GM23248 (cell line): ENCODE measurements at regions not wholly inside any gene's neighbourhood (a gene's known extent, or its start where the extent isn't known, plus 50 kb on each side); places are given as distances from the start of the nearest gene placed in this dataset.

Experiments used
- DNase-seq: peaks from one replicate; pipeline ENCODE4 v3.0.0-alpha.2; 2015
- H2AFZ ChIP-seq: fragments of 200-600 bp; sonication (generic); 2 replicates; pipeline ENCODE4 v1.6.1; 2016; ENCODE audit warnings: antibody characterized with exemption
- H3F3A ChIP-seq: fragments of 200-600 bp; sonication (generic); 2 replicates; pipeline ENCODE4 v1.6.1; 2016; ENCODE audit warnings: mild to moderate bottlenecking, antibody characterized with exemption, mixed run types; ENCODE audit not compliant: insufficient read depth
- H3K27ac ChIP-seq: fragments of 200-600 bp; sonication (generic); 2 replicates; pipeline ENCODE4 v1.5.1; 2016; ENCODE audit warnings: mild to moderate bottlenecking
- H3K27me3 ChIP-seq: fragments of 200-600 bp; sonication (generic); replicated peaks from 2 replicates; pipeline ENCODE4 v1.6.1; 2016; ENCODE audit warnings: mild to moderate bottlenecking; ENCODE audit not compliant: insufficient read depth
- H3K36me3 ChIP-seq: fragments of 200-600 bp; sonication (generic); 2 replicates; pipeline ENCODE4 v1.6.1; 2016; ENCODE audit warnings: low read depth, mild to moderate bottlenecking
- H3K4me1 ChIP-seq: fragments of 200-600 bp; sonication (generic); 2 replicates; pipeline ENCODE4 v1.6.1; 2016; ENCODE audit warnings: mild to moderate bottlenecking; ENCODE audit not compliant: insufficient read depth
- H3K4me2 ChIP-seq: fragments of 200-600 bp; sonication (generic); one replicate; pipeline ENCODE4 v1.6.1; 2016; ENCODE audit warnings: mild to moderate bottlenecking; ENCODE audit not compliant: unreplicated experiment
- H3K4me3 ChIP-seq: fragments of 200-600 bp; sonication (generic); 2 replicates; pipeline ENCODE4 v1.5.1; 2016; ENCODE audit warnings: mild to moderate bottlenecking
- H3K79me2 ChIP-seq: fragments of 200-600 bp; sonication (generic); 2 replicates; pipeline ENCODE4 v1.6.1; 2016; ENCODE audit warnings: mild to moderate bottlenecking; ENCODE audit not compliant: insufficient read depth
- H3K9ac ChIP-seq: fragments of 200-600 bp; sonication (generic); 2 replicates; pipeline ENCODE4 v1.6.1; 2016; ENCODE audit warnings: mild to moderate bottlenecking
- H3K9me2 ChIP-seq: fragments of 200-600 bp; sonication (generic); 2 replicates; pipeline ENCODE4 v1.6.1; 2016; ENCODE audit warnings: mixed run types, mild to moderate bottlenecking, moderate library complexity; ENCODE audit not compliant: insufficient read depth
- H3K9me3 ChIP-seq: fragments of 200-600 bp; sonication (generic); one replicate; pipeline ENCODE4 v1.6.1; 2017; ENCODE audit warnings: low read depth
- H4K20me1 ChIP-seq: fragments of 200-600 bp; sonication (generic); 2 replicates; pipeline ENCODE4 v1.6.0; 2016; ENCODE audit not compliant: insufficient read depth
- EZH2 ChIP-seq: fragments of 200-600 bp; sonication (generic); IDR thresholded peaks from 2 replicates; pipeline ENCODE4 v1.6.1; 2018; ENCODE audit warnings: antibody characterized with exemption, mild to moderate bottlenecking; ENCODE audit not compliant: insufficient read depth, poor library complexity, severe bottlenecking
- EZH2phosphoT487 ChIP-seq: fragments of 200-600 bp; sonication (generic); IDR thresholded peaks from 2 replicates; pipeline ENCODE4 v1.6.1; 2018; ENCODE audit warnings: antibody characterized with exemption, moderate library complexity, mild to moderate bottlenecking, low read depth; ENCODE audit not compliant: insufficient read depth
- WGBS, 2 experiments: methylation state at CpG; one replicate each; pipeline ENCODE4 v1.1.6; 2015 to 2017; ENCODE audit warnings: low lambda C conversion rate in 2 of 2, low coverage in 1 of 2; ENCODE audit errors: missing lambda C conversion rate in 2 of 2; 5-methylcytosine and 5-hydroxymethylcytosine counted together
- in situ Hi-C: fragments of 300-500 bp; cut with MboI; formaldehyde crosslinking; loops from 2 replicates; pipeline ENCODE4 v1.15.0; 2020

DNA sequence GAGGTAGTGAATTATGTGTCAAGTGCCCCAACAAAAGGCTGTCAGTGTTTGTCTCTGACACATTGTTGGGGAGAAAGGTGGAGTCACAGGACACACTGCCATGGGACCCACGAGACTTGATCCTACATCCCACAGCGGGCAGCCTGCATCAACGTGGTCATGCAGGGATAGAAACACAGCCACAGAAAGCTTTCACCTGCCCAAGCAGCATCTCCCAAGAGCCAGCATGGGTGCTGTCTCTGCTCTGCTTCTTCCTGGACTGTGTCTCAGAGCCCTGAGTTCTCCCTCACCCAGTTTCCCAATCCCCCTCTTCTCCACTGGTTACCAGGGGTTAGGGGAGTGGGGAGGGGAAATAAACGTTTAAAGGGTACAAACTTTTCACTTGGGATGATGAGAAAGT lies 97.2 kb downstream of the VPREB1 start:
- H3K4me2 ChIP-seq = no peak overlapping the region
- H3K9me3 ChIP-seq = no peaks in the 10 kb centered on the region
- H3K4me3 ChIP-seq = no peak overlapping the region
- H3K9ac ChIP-seq = no peak overlapping the region
- no peak for DNase-seq
- H3K27me3 ChIP-seq = peaks cover 25% of the 10 kb centered on the region
- no peaks in the 10 kb centered on the region for H3K4me1 ChIP-seq
- in situ Hi-C loops = no loop called here
- H4K20me1 ChIP-seq = no peaks in the 10 kb centered on the region
- 22 to 31% methylated on average over 4 of the region's 4 CpGs for WGBS, 2 experiments
- no peaks in the 10 kb centered on the region for H3K79me2 ChIP-seq
- no peaks in the 10 kb centered on the region for H3F3A ChIP-seq
- no peak overlapping the region for H3K27ac ChIP-seq
- H2AFZ ChIP-seq = no peak overlapping the region
- TF ChIP-seq EZH2 (no peak), EZH2phosphoT487 (no peak)
- H3K9me2 ChIP-seq = no peaks in the 10 kb centered on the region
- H3K36me3 ChIP-seq = no peaks in the 10 kb centered on the region

DNA sequence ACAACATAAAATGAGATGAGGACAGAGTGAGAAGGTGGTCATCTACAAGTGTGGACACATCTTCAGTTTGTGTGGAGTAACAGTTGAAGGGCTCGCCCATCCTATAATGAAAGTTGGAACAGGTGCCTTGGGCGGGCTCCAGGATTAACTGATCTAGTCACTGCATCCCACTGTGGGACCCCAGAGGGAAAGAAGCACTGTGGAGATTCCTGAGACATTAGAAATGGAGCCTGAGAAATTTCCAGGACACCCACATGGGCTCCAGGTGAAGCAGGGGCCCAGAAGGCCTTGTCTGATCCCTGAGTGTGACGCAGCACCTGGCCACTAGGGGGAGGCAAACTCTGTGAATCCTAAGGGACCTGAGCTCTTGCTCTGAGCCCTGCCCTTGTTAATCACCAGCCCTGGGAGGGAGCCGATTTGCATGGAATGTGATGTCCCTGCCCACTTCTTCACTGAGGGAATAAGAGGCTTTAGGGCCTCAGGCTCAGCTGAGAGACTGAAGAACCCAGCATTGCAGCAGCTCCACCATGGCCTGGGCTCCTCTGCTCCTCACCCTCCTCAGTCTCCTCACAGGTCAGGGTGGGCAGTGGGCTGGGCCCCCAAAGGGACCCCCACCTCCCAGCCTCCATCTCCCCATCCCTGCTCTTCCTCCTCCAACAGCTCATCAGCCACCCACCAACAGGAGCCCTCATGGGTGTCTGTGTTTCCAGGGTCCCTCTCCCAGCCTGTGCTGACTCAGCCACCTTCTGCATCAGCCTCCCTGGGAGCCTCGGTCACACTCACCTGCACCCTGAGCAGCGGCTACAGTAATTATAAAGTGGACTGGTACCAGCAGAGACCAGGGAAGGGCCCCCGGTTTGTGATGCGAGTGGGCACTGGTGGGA lies 98.4 kb downstream of the VPREB1 start:
- WGBS, 2 experiments = 44 to 45% methylated on average over 8 of the region's 8 CpGs
- no peak for TF ChIP-seq EZH2phosphoT487
- no peak for TF ChIP-seq EZH2
- Histone ChIP-seq H3K4me1 (no peaks in the 10 kb centered on the region), H3F3A (no peaks in the 10 kb centered on the region), H3K79me2 (no peaks in the 10 kb centered on the region), H3K4me2 (no peak overlapping the region), H4K20me1 (no peaks in the 10 kb centered on the region), H3K9me3 (no peaks in the 10 kb centered on the region), H3K27ac (no peak overlapping the region), H2AFZ (no peak overlapping the region), H3K4me3 (no peak overlapping the region), H3K36me3 (no peaks in the 10 kb centered on the region), H3K9ac (no peak overlapping the region), H3K9me2 (no peaks in the 10 kb centered on the region), H3K27me3 (peaks cover 28% of the 10 kb centered on the region)
- in situ Hi-C loops = no loop called here
- DNase-seq = peak; percentile 26

DNA sequence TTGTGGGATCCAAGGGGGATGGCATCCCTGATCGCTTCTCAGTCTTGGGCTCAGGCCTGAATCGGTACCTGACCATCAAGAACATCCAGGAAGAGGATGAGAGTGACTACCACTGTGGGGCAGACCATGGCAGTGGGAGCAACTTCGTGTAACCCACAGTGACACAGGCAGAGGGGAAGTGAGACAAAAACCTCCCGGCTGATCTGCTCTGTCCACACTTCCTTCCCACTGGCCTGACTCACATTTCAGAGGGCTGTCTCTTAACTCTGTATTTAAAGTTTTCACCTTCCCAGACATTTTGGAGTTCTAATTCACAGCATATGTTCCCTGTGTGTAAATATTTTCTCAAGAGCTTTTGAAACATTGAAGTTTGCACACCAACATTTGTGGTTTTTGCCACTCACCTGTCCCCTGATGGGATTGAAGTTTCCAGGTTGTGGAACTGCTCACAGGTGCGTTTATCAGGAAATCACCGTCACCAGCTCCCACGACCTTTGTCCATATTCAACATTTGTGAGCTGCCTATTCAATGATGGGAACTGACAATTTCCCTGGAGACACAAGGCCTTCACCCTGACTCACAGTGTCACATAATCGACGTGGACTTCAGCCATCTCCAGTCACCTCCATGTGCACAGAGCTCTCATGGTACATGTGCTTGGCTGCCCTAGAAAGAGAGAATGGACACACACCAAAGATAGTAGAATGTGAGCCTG lies 99.2 kb downstream of the VPREB1 start:
- Histone ChIP-seq H3K4me1 (no peaks in the 10 kb centered on the region), H3K4me3 (no peak overlapping the region), H4K20me1 (no peaks in the 10 kb centered on the region), H3F3A (no peaks in the 10 kb centered on the region), H3K9ac (no peak overlapping the region), H3K9me2 (no peaks in the 10 kb centered on the region), H3K27me3 (peaks cover 22% of the 10 kb centered on the region), H3K79me2 (no peaks in the 10 kb centered on the region), H3K4me2 (no peak overlapping the region), H3K27ac (no peak overlapping the region), H3K36me3 (no peaks in the 10 kb centered on the region), H3K9me3 (no peaks in the 10 kb centered on the region), H2AFZ (no peak overlapping the region)
- in situ Hi-C loops = no loop called here
- TF ChIP-seq EZH2 (no peak), EZH2phosphoT487 (no peak)
- DNase-seq = no peak
- WGBS, 2 experiments = 36 to 50% methylated on average over 9 of the region's 9 CpGs

DNA sequence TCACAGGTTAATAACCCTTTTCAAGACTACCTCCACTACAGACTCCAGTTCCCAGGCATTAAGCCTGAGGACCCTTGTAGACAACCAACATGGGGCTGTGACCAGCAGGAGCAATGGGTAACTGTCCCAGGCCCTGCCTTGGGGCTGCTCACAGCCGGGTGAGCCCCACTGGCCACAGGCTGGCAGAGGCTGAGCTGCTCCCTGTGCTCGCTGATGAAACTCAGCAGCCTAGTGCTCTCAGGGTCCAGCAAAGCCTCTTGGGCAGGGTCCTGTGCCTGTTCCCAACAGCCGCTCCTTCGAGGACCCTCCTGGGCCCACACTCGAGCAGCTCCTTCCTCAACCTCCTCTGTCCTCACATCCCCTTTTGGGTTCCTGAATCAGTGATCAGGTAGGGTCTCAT lies 99.8 kb downstream of the VPREB1 start:
- Histone ChIP-seq H3K4me1 (no peaks in the 10 kb centered on the region), H3K9ac (no peak overlapping the region), H3K27me3 (peaks cover 24% of the 10 kb centered on the region), H3K79me2 (no peaks in the 10 kb centered on the region), H3F3A (no peaks in the 10 kb centered on the region), H3K4me2 (no peak overlapping the region), H2AFZ (no peak overlapping the region), H3K4me3 (no peak overlapping the region), H3K9me3 (no peaks in the 10 kb centered on the region), H3K36me3 (no peaks in the 10 kb centered on the region), H3K27ac (no peak overlapping the region), H4K20me1 (no peaks in the 10 kb centered on the region), H3K9me2 (no peaks in the 10 kb centered on the region)
- TF ChIP-seq EZH2phosphoT487 = no peak
- TF ChIP-seq EZH2 = no peak
- WGBS, 2 experiments = 14 to 20% methylated on average over 5 of the region's 5 CpGs
- no peak for DNase-seq
- in situ Hi-C loops = no loop called here
